GM12864 (cell line): ENCODE measurements at regions not wholly inside any gene's neighbourhood (a gene's known extent, or its start where the extent isn't known, plus 50 kb on each side); places are given as distances from the start of the nearest gene placed in this dataset.

ENCODE experiments used
- DNase-seq: peaks from one replicate; pipeline ENCODE4 v3.0.0-alpha.2; 2011; ENCODE audit warnings: low read depth
- H3K4me3 ChIP-seq: 2 replicates; pipeline ENCODE4 v1.5.1; 2011; ENCODE audit warnings: mild to moderate bottlenecking, low read depth, low read length, control low read depth
- TF ChIP-seq, protein P1 (sequence below): IDR thresholded peaks from 2 replicates; pipeline ENCODE4 v1.5.1; 2011; ENCODE audit warnings: low read depth, mild to moderate bottlenecking, moderate library complexity, low read length, control low read depth, inconsistent platforms; ENCODE audit errors: missing control alignments

DNA sequence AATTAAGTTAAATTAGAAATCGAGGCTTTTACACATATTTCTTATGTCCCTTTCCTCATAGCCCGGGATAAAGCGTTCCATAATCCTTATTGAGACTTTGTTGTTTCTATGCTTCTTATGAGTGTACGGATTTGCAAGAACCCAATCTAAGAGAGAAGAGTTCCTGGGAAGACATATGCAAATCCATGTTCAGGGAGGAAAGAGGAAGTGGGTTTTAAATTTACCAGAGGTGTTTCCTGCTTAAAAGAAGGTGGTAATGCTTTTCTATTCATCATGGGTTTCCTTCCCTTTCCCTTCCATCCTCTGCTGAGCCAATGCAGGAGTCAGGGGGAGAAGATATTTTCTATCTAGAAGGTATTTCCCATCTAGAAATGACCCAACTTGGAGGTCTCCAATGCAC, 345.8 kb downstream of the ZNF516 start:
- H3K4me3 ChIP-seq: no peak overlapping the region
- TF ChIP-seq, protein P1, sequence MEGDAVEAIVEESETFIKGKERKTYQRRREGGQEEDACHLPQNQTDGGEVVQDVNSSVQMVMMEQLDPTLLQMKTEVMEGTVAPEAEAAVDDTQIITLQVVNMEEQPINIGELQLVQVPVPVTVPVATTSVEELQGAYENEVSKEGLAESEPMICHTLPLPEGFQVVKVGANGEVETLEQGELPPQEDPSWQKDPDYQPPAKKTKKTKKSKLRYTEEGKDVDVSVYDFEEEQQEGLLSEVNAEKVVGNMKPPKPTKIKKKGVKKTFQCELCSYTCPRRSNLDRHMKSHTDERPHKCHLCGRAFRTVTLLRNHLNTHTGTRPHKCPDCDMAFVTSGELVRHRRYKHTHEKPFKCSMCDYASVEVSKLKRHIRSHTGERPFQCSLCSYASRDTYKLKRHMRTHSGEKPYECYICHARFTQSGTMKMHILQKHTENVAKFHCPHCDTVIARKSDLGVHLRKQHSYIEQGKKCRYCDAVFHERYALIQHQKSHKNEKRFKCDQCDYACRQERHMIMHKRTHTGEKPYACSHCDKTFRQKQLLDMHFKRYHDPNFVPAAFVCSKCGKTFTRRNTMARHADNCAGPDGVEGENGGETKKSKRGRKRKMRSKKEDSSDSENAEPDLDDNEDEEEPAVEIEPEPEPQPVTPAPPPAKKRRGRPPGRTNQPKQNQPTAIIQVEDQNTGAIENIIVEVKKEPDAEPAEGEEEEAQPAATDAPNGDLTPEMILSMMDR: no peak
- no peak for DNase-seq

DNA sequence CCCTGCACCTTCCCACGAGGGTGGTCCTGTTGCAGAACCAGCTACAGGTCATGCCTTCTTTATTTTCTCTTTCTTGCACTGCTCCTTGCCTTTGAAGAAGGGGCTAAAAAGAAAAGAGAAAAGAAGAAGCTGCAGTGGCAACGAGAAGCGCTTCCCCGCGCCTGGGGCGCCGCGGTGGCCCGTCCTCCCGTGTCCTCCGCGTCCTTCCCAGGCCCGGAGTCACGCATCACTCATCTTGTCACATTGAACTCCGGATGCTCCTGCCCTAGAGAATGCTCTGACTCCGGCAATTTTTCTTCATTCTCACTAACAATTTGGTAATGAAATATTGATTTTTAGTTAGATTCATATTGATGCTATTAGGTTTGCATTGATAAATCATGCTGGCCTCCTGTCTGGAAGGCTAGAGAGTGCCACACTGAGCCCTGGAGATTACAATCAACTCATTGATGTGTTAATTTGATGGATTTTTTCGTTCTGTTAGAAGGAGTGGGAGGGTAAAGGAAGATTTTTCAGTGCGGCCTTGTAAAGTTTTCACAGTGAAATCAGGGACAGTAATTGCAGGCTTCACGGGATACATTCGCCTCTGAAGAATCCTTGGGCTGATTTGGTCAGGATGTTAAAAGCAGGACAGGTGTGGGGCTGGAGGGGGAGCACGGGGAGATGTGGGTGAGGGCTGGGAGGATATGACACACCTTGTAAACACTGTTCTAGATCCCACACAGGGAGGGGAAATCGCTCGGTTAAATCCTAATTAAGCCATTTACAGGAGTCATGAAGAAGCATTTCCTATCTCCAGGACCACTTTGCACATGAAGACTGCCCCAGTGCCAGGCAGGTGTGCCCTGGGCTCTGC, 349.3 kb downstream of the ZNF516 start:
- TF ChIP-seq, protein P1: no peak
- no peak overlapping the region for H3K4me3 ChIP-seq
- no peak for DNase-seq

DNA sequence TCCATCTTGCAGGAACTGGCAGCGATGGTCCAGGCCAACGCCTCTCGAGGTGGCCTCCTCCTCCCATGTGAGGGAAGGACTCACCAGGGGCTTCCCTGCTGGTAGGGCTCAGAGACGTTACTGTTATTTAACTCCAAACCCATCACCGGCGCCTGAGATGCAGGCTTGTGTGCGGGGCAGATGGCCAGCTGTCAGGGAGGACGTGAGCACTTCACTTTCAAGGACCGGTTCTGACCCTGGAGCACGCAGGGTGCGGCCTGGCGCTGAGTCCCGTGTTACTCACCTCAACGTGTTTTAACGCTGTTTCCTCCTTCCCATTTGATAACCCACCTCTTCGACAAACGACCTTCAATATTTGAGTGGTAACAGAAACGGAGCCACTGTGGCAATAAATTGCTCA, 350.2 kb downstream of the ZNF516 start:
- DNase-seq: no peak
- H3K4me3 ChIP-seq: no peak overlapping the region
- TF ChIP-seq, protein P1: no peak

DNA sequence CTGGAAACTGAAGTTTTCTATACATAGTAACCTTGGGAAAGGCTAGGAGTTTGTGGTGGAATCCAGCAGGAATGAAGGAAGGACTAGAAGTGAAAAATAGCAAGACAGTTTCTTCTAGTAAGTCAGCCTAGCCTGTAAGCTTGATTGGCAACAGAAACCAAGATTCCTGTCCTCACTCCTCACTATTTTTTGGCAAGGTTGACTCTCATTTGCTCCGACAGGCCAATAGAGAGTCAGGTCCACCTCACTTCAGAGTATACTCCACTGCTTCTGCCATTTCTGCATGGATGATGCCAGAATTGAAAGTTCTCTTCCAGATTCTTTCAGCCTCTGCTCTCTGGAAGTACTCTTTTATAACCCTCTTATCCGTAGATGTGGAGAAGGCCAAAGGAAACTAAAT, 352.4 kb downstream of the ZNF516 start:
- TF ChIP-seq, protein P1: no peak

DNA sequence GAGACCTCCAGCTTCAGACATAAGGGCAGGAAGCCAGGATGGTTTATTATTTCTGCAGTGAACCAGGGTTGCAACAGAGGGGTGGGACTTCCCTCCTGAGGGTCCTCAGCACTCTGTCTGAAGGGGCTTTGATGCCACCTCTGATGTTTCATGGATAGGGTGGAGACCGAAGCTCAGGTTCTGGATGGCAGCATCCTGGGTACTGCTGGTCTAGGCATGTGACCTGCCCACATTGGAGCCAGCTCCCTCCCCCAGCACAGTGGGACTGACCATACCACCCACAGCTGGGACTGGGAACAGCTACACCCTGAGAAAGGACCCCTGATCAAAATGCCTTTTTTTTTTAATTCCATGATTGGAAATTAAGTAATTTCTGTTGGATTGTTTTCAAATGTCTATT, 355.2 kb downstream of the ZNF516 start:
- TF ChIP-seq, protein P1: no peak
- no peak overlapping the region for H3K4me3 ChIP-seq
- DNase-seq: no peak

More for the DNA sequence above, 352.4 kb downstream of the ZNF516 start:
- no peak overlapping the region for H3K4me3 ChIP-seq
- DNase-seq: no peak

DNA sequence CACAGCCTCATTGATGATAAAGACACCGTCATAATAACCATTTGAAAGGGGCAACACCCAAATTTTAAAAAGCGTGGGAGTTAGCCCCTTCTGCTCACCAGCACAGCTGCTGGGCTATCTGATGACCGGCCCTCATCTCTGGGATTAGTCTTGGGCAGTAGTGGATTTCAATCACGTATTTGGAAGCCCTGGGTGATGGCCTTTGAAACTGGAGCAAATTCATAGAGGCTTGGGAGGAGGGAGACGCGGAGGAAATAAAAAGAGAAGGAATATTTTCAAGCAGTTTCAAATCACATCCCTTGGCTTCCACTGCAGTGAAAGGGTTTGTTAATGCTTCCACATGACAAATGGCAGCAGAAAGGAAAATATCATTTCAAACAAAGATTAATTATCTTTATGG, 357.8 kb downstream of the ZNF516 start:
- no peak overlapping the region for H3K4me3 ChIP-seq
- DNase-seq: no peak
- TF ChIP-seq, protein P1: no peak

DNA sequence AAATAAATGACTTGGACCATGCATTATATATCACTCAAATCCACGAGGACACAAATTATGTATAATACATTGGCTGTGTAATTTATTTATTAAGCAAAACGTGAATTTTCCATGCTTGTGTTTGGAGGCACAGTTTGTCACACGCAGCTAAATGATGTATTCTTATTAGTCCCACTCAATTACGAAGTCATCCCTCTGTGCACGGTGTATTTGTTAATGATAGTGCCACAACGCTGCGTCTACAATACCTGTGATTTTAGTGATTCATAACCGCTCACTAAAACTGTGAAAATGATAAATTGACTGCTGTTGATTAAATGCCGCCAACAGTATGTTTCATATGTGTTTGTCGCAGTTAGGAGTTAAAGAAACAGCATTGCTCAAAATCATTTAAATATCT, 358.3 kb downstream of the ZNF516 start:
- H3K4me3 ChIP-seq: no peak overlapping the region
- TF ChIP-seq, protein P1: no peak
- no peak for DNase-seq
